ENCODE measurements at regions not wholly inside any gene's neighbourhood (a gene's known extent, or its start where the extent isn't known, plus 50 kb on each side); places are given as distances from the start of the nearest gene placed in this dataset.

GRCh38 chr1:182146286-182146685, 84.8 kb upstream of the ZNF648 start:
- no peak for TF ChIP-seq CTCF (IDR thresholded peaks at IDR 0.05; ENCODE audit: insufficient read depth, low read length)
- TF ChIP-seq GABPA (IDR thresholded peaks at IDR 0.05; ENCODE audit: low read depth), result no peak
- TF ChIP-seq REST (IDR thresholded peaks at IDR 0.05; ENCODE audit: insufficient replicate concordance, low read depth), result no peak
